Activated naive CD4-positive, alpha-beta T cell treated with anti-CD3 and anti-CD28 coated beads for 36 hours (primary cell): ENCODE measurements at regions not wholly inside any gene's neighbourhood (a gene's known extent, or its start where the extent isn't known, plus 50 kb on each side); places are given as distances from the start of the nearest gene placed in this dataset.

Source experiments
- CTCF ChIA-PET: fragments of 350-600 bp; sonication (Branson Sonifier 250); formaldehyde crosslinking; loops from one replicate; lab custom pipeline; 2021; ENCODE audit warnings: antibody characterized with exemption; lab: Charles Lee
- DNase-seq: peaks from one replicate; pipeline ENCODE4 v3.0.0-alpha.2; 2020
- H3K27ac Mint-ChIP-seq: one replicate; pipeline ENCODE4 v1.8.0; 2021; ENCODE audit warnings: mild to moderate bottlenecking, mixed read lengths
- H3K27me3 Mint-ChIP-seq: one replicate; pipeline ENCODE4 v1.8.0; 2021; ENCODE audit warnings: low read depth, mixed read lengths
- H3K36me3 Mint-ChIP-seq: one replicate; pipeline ENCODE4 v1.8.0; 2021; ENCODE audit warnings: low read depth, mixed read lengths
- H3K4me1 Mint-ChIP-seq: one replicate; pipeline ENCODE4 v1.8.0; 2021; ENCODE audit warnings: low read depth, mixed read lengths
- H3K4me3 Mint-ChIP-seq: one replicate; pipeline ENCODE4 v1.8.0; 2021; ENCODE audit warnings: mild to moderate bottlenecking, moderate library complexity, mixed read lengths
- H3K9me3 Mint-ChIP-seq: one replicate; pipeline ENCODE4 v1.8.0; 2021; ENCODE audit warnings: mixed read lengths
- intact Hi-C: fragments of 100-400 bp; cut with micrococcal nuclease; formaldehyde crosslinking; loops from one replicate; pipeline ENCODE4 v1.15.1; 2023

DNA sequence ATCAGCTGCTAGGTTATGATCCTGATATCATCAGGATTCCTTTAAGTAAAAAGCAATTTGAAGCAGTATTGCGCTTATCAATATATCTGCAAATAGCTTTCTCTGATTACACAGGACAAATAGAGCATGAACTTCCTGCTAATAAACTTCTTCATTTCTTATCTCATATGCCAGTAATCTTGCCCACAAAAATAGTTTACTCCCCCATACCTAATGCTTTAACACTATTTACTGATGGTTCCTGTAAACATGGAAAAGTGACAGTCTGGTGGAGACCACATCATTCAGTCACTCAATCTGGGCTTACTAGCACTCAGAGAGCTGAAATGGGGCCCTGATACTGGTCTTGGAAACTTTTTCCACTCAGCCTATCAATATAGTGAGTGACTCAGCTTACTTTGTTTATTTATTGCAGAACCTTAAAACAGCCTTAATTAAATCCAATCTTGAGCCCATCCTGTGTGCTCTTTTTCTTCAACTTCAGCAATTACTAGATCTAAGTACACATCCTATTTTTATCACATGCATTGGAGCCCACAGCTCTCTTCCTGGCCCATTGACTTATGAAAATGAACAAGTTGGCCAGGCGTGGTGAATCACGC lies 1464.3 kb downstream of the UQCRFS1 start:
- intact Hi-C loops, result no loop called here
- Mint-ChIP-seq H3K27me3 (no peaks in the 10 kb centered on the region), H3K36me3 (peaks cover 16% of the 10 kb centered on the region), H3K4me1 (peaks cover 2% of the 10 kb centered on the region), H3K9me3 (peaks cover 25% of the 10 kb centered on the region), H3K27ac (no peak overlapping the region), H3K4me3 (no peak overlapping the region)
- CTCF ChIA-PET, result no interaction called here
- no peak for DNase-seq

GRCh38 chr19:27746691-27747380 lies 1466.1 kb downstream of the UQCRFS1 start:
- DNase-seq, result no peak
- CTCF ChIA-PET, result no interaction called here
- Mint-ChIP-seq H3K27ac (no peak overlapping the region), H3K36me3 (peaks cover 16% of the 10 kb centered on the region), H3K4me3 (no peak overlapping the region), H3K9me3 (peaks cover 32% of the 10 kb centered on the region), H3K27me3 (no peaks in the 10 kb centered on the region), H3K4me1 (peaks cover 2% of the 10 kb centered on the region)
- intact Hi-C loops, result no loop called here

DNA sequence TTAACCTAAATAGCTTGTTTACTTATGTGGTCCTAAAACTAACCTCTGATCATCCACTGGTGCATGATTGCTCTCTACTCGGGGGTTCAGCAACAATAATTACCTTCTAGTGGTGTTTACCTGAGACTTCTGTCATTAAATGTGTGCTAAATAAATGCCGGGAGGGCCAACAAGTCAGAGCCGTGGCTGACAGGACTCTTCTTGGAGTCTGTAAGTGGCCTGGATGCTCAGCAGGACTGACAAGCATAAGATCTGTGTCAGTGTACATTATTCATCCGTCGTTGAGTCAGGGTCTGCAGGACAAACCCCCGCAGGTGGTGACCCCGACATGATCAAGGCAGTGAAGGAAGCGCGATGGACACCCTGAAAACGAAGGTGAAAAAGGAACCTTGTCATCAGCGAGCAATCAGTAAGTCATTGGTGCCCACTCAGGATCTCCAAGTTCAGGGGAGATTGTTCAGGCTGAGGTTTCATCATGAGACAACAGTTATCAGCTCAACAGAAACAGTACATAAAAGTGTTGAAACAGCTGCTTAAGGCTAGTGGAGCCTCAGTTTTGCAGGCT lies 1466.9 kb downstream of the UQCRFS1 start:
- no peak for DNase-seq
- peaks cover 20% of the 10 kb centered on the region for H3K36me3 Mint-ChIP-seq
- H3K9me3 Mint-ChIP-seq, result peaks cover 30% of the 10 kb centered on the region
- H3K27ac Mint-ChIP-seq, result no peak overlapping the region
- peaks cover 2% of the 10 kb centered on the region for H3K4me1 Mint-ChIP-seq
- H3K27me3 Mint-ChIP-seq, result no peaks in the 10 kb centered on the region
- intact Hi-C loops, result no loop called here
- no peak overlapping the region for H3K4me3 Mint-ChIP-seq
- CTCF ChIA-PET, result no interaction called here

GRCh38 chr19:27744926-27745768 lies 1467.8 kb downstream of the UQCRFS1 start:
- DNase-seq, result no peak
- Mint-ChIP-seq H3K27ac (no peak overlapping the region), H3K4me1 (peaks cover 2% of the 10 kb centered on the region), H3K4me3 (no peak overlapping the region), H3K9me3 (peaks cover 34% of the 10 kb centered on the region), H3K36me3 (peaks cover 27% of the 10 kb centered on the region), H3K27me3 (no peaks in the 10 kb centered on the region)
- intact Hi-C loops, result no loop called here
- CTCF ChIA-PET, result no interaction called here

DNA sequence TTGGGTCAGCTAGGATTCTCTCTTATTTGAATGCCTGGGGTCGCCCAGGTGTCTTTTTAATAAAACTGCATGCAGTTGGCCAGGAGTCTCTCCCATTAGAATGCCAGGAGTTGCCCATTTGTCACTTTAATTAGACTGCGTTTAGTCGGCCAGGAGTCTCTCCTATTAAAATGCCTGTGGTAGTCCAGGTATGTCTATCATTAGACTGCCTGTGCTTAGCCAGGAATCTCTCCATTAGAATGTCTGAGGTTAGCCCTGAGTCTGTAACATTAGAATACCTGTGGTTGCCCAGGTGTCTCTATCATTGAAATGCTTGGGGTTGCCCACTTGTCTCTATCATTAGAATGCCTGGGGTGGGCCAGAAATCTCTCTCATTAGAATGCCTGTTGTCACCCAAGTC lies 1470.9 kb downstream of the UQCRFS1 start:
- CTCF ChIA-PET, result no interaction called here
- H3K27me3 Mint-ChIP-seq, result no peaks in the 10 kb centered on the region
- H3K9me3 Mint-ChIP-seq, result peaks cover 47% of the 10 kb centered on the region
- intact Hi-C loops, result no loop called here
- peaks cover 53% of the 10 kb centered on the region for H3K36me3 Mint-ChIP-seq
- peaks cover 2% of the 10 kb centered on the region for H3K4me1 Mint-ChIP-seq
- no peak for DNase-seq
- no peak overlapping the region for H3K4me3 Mint-ChIP-seq
- H3K27ac Mint-ChIP-seq, result no peak overlapping the region

DNA sequence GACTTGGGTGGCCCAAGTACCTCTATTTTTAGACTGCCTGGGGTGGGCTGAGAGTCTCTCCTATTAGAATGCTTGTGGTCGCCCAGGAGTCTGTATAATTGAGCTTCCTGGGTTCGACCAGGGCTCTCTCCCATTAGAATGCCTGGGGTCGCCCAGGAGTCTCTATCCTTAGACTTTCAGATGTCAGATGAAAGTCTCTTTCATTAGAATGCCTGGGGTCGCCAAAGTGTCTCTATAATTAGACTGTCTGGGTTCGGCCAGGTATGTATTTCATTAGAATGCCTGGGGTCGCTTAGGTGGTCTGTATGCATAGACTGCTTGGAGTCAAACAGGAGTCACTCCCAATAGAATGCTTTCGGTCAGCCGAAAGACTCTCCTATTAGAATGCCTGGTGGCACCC lies 1471.7 kb downstream of the UQCRFS1 start:
- intact Hi-C loops, result no loop called here
- Mint-ChIP-seq H3K4me1 (no peaks in the 10 kb centered on the region), H3K27me3 (no peaks in the 10 kb centered on the region), H3K27ac (no peak overlapping the region), H3K4me3 (no peak overlapping the region), H3K36me3 (peaks cover 61% of the 10 kb centered on the region), H3K9me3 (peaks cover 46% of the 10 kb centered on the region)
- DNase-seq, result no peak
- CTCF ChIA-PET, result no interaction called here

GRCh38 chr19:27740396-27740795 lies 1472.6 kb downstream of the UQCRFS1 start:
- no peak overlapping the region for H3K27ac Mint-ChIP-seq
- peaks cover 62% of the 10 kb centered on the region for H3K36me3 Mint-ChIP-seq
- intact Hi-C loops, result no loop called here
- H3K27me3 Mint-ChIP-seq, result no peaks in the 10 kb centered on the region
- H3K4me1 Mint-ChIP-seq, result no peaks in the 10 kb centered on the region
- H3K4me3 Mint-ChIP-seq, result no peak overlapping the region
- CTCF ChIA-PET, result no interaction called here
- DNase-seq, result no peak
- peaks cover 44% of the 10 kb centered on the region for H3K9me3 Mint-ChIP-seq

- H3K4me3 Mint-ChIP-seq, result no peak overlapping the region
- peaks cover 49% of the 10 kb centered on the region for H3K9me3 Mint-ChIP-seq
- intact Hi-C loops, result no loop called here
- peaks cover 69% of the 10 kb centered on the region for H3K36me3 Mint-ChIP-seq
- H3K27me3 Mint-ChIP-seq, result no peaks in the 10 kb centered on the region
- H3K27ac Mint-ChIP-seq, result no peak overlapping the region
- DNase-seq, result no peak
- no peaks in the 10 kb centered on the region for H3K4me1 Mint-ChIP-seq
- CTCF ChIA-PET, result no interaction called here
Observed at GRCh38 chr19:27738569-27739193, 1474.3 kb downstream of the UQCRFS1 start.

- CTCF ChIA-PET, result no interaction called here
Observed at GRCh38 chr19:27736225-27736624, 1476.7 kb downstream of the UQCRFS1 start.

DNA sequence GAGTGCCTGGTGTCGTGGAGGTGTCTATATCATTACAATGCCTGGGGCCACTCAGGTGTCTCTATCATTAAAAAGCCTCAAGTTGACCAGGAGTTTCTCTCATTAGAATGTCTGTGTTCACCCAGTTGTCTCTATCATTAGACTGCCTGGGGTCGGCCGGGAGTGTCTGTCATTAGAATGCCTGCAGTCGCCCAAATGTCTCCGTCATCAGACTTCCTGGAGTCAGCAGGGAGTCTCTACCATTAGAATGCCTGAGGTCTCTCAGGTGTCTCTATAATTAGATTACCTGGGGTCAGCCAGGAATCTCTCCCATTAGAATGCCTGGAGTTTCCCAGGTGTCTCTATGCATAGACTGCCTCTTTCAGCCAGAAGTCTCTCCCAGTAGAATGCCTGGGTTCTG lies 1477.6 kb downstream of the UQCRFS1 start:
- H3K27ac Mint-ChIP-seq, result no peak overlapping the region
- H3K36me3 Mint-ChIP-seq, result peaks cover 84% of the 10 kb centered on the region
- intact Hi-C loops, result no loop called here
- CTCF ChIA-PET, result no interaction called here
- DNase-seq, result no peak
- no peaks in the 10 kb centered on the region for H3K27me3 Mint-ChIP-seq
- no peak overlapping the region for H3K4me3 Mint-ChIP-seq
- no peaks in the 10 kb centered on the region for H3K4me1 Mint-ChIP-seq
- peaks cover 52% of the 10 kb centered on the region for H3K9me3 Mint-ChIP-seq

More at GRCh38 chr19:27736225-27736624, 1476.7 kb downstream of the UQCRFS1 start:
- intact Hi-C loops, result no loop called here
- Mint-ChIP-seq H3K27me3 (no peaks in the 10 kb centered on the region), H3K9me3 (peaks cover 55% of the 10 kb centered on the region), H3K4me1 (no peaks in the 10 kb centered on the region), H3K36me3 (peaks cover 84% of the 10 kb centered on the region), H3K4me3 (no peak overlapping the region), H3K27ac (no peak overlapping the region)
- DNase-seq, result no peak

GRCh38 chr19:27734496-27735220 lies 1478.3 kb downstream of the UQCRFS1 start:
- Mint-ChIP-seq H3K27ac (no peak overlapping the region), H3K4me3 (no peak overlapping the region), H3K36me3 (peaks cover 78% of the 10 kb centered on the region), H3K9me3 (peaks cover 47% of the 10 kb centered on the region), H3K4me1 (no peaks in the 10 kb centered on the region), H3K27me3 (no peaks in the 10 kb centered on the region)
- CTCF ChIA-PET, result no interaction called here
- no peak for DNase-seq
- intact Hi-C loops, result no loop called here
